HCT116 (cell line): ENCODE measurements at regions not wholly inside any gene's neighbourhood (a gene's known extent, or its start where the extent isn't known, plus 50 kb on each side); places are given as distances from the start of the nearest gene placed in this dataset.

ENCODE experiments used
- ATAC-seq: fragments of 200-7000 bp; cut with Tn5 transposase; 2 replicates; pipeline ENCODE4 v1.9.1; 2020; ENCODE audit warnings: mild to moderate bottlenecking, moderate library complexity
- BruUV-seq: library from RNA; stranded (reverse); fragments of 400-500 nt; replicated peaks from 2 replicates; lab custom pipeline; 2021; lab: Mats Ljungman, UMichigan
- CTCF ChIA-PET: fragments of 300-600 bp; sonication (Branson Sonifier 250); formaldehyde crosslinking; loops from one replicate; lab custom pipeline; 2021; ENCODE audit warnings: antibody characterized with exemption; lab: Charles Lee
- POLR2A ChIA-PET: fragments of 300-600, 350-600 bp; sonication (Branson Sonifier 250); formaldehyde crosslinking; loops from one replicate; lab custom pipeline; 2021; ENCODE audit warnings: antibody characterized with exemption; lab: Charles Lee
- RAD21 ChIA-PET, 2 experiments: fragments of 300-600 bp; sonication (Branson Sonifier 250); formaldehyde crosslinking; loops; one replicate each; lab custom pipeline; 2023; ENCODE audit warnings: low total read pairs in 2 of 2; ENCODE audit not compliant: uncharacterized antibody in 2 of 2, unreplicated experiment in 2 of 2, low non-redundant PET in 1 of 2; lab: Charles Lee
- DNase-seq: peaks from one replicate; pipeline ENCODE4 v3.0.0-alpha.2; 2010; ENCODE audit warnings: low read depth, low spot score
- H2AFZ ChIP-seq: fragments of 200-600 bp; shearing (Covaris generic), sonication (generic); 2 replicates; pipeline ENCODE4 v1.6.1; 2017; ENCODE audit warnings: low read depth, mixed run types, mixed read lengths, antibody characterized with exemption, low read length; ENCODE audit not compliant: poor library complexity, severe bottlenecking
- H3K27ac ChIP-seq: 2 replicates; pipeline ENCODE4 v1.5.1; 2012; ENCODE audit warnings: low read depth, low read length
- H3K27me3 ChIP-seq: fragments of 200-600 bp; sonication (generic); 2 replicates; pipeline ENCODE4 v1.6.1; 2016; ENCODE audit warnings: mixed run types, low read length, mixed read lengths; ENCODE audit not compliant: insufficient read depth
- H3K36me3 ChIP-seq, 2 experiments: fragments of 200-500 bp in 1 of 2; fragments of 200-600 bp in 1 of 2; sonication (Bioruptor generic) in 1 of 2; sonication (generic) in 1 of 2; 2 replicates each; pipeline versions ENCODE4 v1.5.1 to v1.6.1; 2014 to 2016; ENCODE audit warnings: low read length in 2 of 2, inconsistent platforms in 1 of 2, mixed read lengths in 1 of 2, mixed run types in 1 of 2; ENCODE audit not compliant: insufficient read depth in 2 of 2, control insufficient read depth in 1 of 2
- H3K4me1 ChIP-seq, 2 experiments: fragments of 200-600 bp in 1 of 2; sonication (generic) in 1 of 2; 2 replicates each; pipeline versions ENCODE4 v1.5.1 to v1.6.1; 2012 to 2017; ENCODE audit warnings: low read length in 2 of 2, inconsistent platforms in 1 of 2, mild to moderate bottlenecking in 1 of 2, mixed read lengths in 1 of 2, mixed run types in 1 of 2, moderate library complexity in 1 of 2; ENCODE audit not compliant: insufficient read depth in 2 of 2, control insufficient read depth in 1 of 2
- H3K4me2 ChIP-seq: fragments of 200-600 bp; sonication (generic); 2 replicates; pipeline ENCODE4 v1.6.1; 2017; ENCODE audit warnings: mixed run types, low read length, mixed read lengths
- H3K4me3 ChIP-seq, 2 experiments: fragments of 200-600 bp in 1 of 2; sonication (generic) in 1 of 2; replicated peaks in 1 of 2; 2 replicates each; pipeline ENCODE4 v1.5.1; 2011 to 2016; ENCODE audit warnings: low read length in 2 of 2, control low read depth in 1 of 2, low read depth in 1 of 2, mild to moderate bottlenecking in 1 of 2, mixed read lengths in 1 of 2, mixed run types in 1 of 2
- H3K79me2 ChIP-seq: fragments of 200-600 bp; sonication (generic); 2 replicates; pipeline ENCODE4 v1.6.1; 2017; ENCODE audit warnings: mild to moderate bottlenecking, mixed run types, low read length, moderate library complexity, mixed read lengths; ENCODE audit not compliant: insufficient read depth
- H3K9ac ChIP-seq: fragments of 200-600 bp; sonication (generic); 2 replicates; pipeline ENCODE4 v1.6.1; 2016; ENCODE audit warnings: low read length, mixed read lengths
- H3K9me2 ChIP-seq: fragments of 200-600 bp; sonication (generic), shearing (Covaris generic); 2 replicates; pipeline ENCODE4 v1.6.1; 2017; ENCODE audit warnings: mixed run types, mild to moderate bottlenecking, moderate library complexity; ENCODE audit not compliant: insufficient read depth
- H3K9me3 ChIP-seq, 2 experiments: fragments of 200-500 bp in 1 of 2; fragments of 200-600 bp in 1 of 2; sonication (Bioruptor generic) in 1 of 2; sonication (generic) in 1 of 2; 2 replicates each; pipeline ENCODE4 v1.6.1; 2014 to 2017; ENCODE audit warnings: low read length in 2 of 2, mixed read lengths in 2 of 2, inconsistent platforms in 1 of 2, low read depth in 1 of 2, mild to moderate bottlenecking in 1 of 2, mixed run types in 1 of 2, moderate library complexity in 1 of 2; ENCODE audit not compliant: control insufficient read depth in 1 of 2, insufficient read depth in 1 of 2
- H4K20me1 ChIP-seq: fragments of 200-600 bp; sonication (generic), shearing (Covaris generic); 2 replicates; pipeline ENCODE4 v1.6.1; 2017; ENCODE audit warnings: mixed run types, mild to moderate bottlenecking, moderate library complexity; ENCODE audit not compliant: insufficient read depth
- CBX3 ChIP-seq: IDR thresholded peaks from 2 replicates; pipeline ENCODE4 v1.6.1; 2012; ENCODE audit warnings: low read depth
- CEBPB ChIP-seq: IDR thresholded peaks from 2 replicates; pipeline ENCODE4 v1.6.1; 2012; ENCODE audit warnings: low read depth
- ELF1 ChIP-seq: IDR thresholded peaks from 2 replicates; pipeline ENCODE4 v1.6.1; 2012; ENCODE audit warnings: low read depth, borderline replicate concordance
- EZH2phosphoT487 ChIP-seq: fragments of 200-600 bp; IDR thresholded peaks from 2 replicates; pipeline ENCODE4 v1.6.1; 2018; ENCODE audit warnings: antibody characterized with exemption, borderline replicate concordance
- JUND ChIP-seq: IDR thresholded peaks from 2 replicates; pipeline ENCODE4 v1.6.1; 2012
- POLR2A ChIP-seq: IDR thresholded peaks from 2 replicates; pipeline ENCODE4 v1.7.0; 2011; ENCODE audit warnings: borderline replicate concordance; ENCODE audit not compliant: insufficient read depth, insufficient read length; ENCODE audit errors: extremely low read depth
- POLR2AphosphoS5 ChIP-seq: IDR thresholded peaks from 2 replicates; pipeline ENCODE4 v1.6.1; 2011; ENCODE audit warnings: mild to moderate bottlenecking, low read depth, low read length, moderate library complexity
- SIN3A ChIP-seq: IDR thresholded peaks from 2 replicates; pipeline ENCODE4 v1.6.1; 2012; ENCODE audit warnings: low read depth
- SP1 ChIP-seq: IDR thresholded peaks from 2 replicates; pipeline ENCODE4 v1.6.1; 2012; ENCODE audit warnings: low read depth
- SRF ChIP-seq: IDR thresholded peaks from 2 replicates; pipeline ENCODE4 v1.6.1; 2012; ENCODE audit warnings: low read depth
- TCF7L2 ChIP-seq: IDR thresholded peaks from 2 replicates; pipeline ENCODE4 v1.7.0; 2011; ENCODE audit warnings: borderline replicate concordance, inconsistent platforms; ENCODE audit not compliant: insufficient read depth, insufficient read length; ENCODE audit errors: extremely low read depth
- ZFX ChIP-seq: fragments of 450-650 bp; IDR thresholded peaks from 2 replicates; pipeline ENCODE4 v1.6.1; 2017
- intact Hi-C: fragments of 100-400 bp; cut with micrococcal nuclease; formaldehyde crosslinking; loops from 2 replicates; pipeline ENCODE4 v1.10.0; 2022
- TF ChIP-seq, protein P1 (sequence below): IDR thresholded peaks from 2 replicates; pipeline ENCODE4 v1.6.1; 2011; ENCODE audit warnings: mild to moderate bottlenecking, low read length, moderate library complexity; ENCODE audit not compliant: insufficient replicate concordance; ENCODE audit errors: extremely low read depth

DNA sequence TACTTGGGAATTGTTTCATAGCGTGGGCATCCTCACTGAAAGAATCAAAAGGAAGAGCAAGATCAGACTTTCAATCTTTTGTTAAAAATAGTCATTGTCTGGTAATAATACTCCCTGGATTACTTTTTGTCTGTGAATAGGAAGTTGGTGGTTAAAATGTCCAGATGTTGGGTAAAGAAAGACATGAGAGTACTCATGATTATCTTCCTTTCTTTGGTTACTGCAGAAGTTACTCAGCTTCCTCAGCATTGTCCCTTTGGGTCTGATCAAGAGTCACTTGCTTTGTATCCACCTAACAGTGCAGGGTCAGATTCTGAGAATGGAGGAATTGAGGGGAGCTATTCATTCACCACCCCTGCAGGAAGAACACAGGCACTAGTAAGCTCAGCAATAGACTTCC, 54.6 kb downstream of the RIN2 start:
- Histone ChIP-seq H3K27ac (no peak overlapping the region), H3K9ac (no peak overlapping the region), H4K20me1 (no peaks in the 10 kb centered on the region), H3K4me2 (no peak overlapping the region), H3K9me3 (no peaks in the 10 kb centered on the region), H3K36me3 (no peaks in the 10 kb centered on the region), H3K27me3 (no peaks in the 10 kb centered on the region), H3K4me1 (peaks cover 8 to 16% of the 10 kb centered on the region in 2 experiments), H3K9me2 (no peaks in the 10 kb centered on the region), H3K79me2 (no peaks in the 10 kb centered on the region), H3K4me3 (no peak overlapping the region), H2AFZ (no peak overlapping the region)
- no TSS peak for BruUV-seq
- intact Hi-C loops, result no loop called here
- ChIA-PET CTCF (no interaction called here), POLR2A (no interaction called here), RAD21 (no interaction called here)
- TF ChIP-seq TCF7L2 (no peak), SRF (no peak), POLR2A (no peak), CBX3 (no peak), SIN3A (no peak), ZFX (no peak), CEBPB (no peak), POLR2AphosphoS5 (no peak)
- no peak for DNase-seq
- no peak for ATAC-seq

DNA sequence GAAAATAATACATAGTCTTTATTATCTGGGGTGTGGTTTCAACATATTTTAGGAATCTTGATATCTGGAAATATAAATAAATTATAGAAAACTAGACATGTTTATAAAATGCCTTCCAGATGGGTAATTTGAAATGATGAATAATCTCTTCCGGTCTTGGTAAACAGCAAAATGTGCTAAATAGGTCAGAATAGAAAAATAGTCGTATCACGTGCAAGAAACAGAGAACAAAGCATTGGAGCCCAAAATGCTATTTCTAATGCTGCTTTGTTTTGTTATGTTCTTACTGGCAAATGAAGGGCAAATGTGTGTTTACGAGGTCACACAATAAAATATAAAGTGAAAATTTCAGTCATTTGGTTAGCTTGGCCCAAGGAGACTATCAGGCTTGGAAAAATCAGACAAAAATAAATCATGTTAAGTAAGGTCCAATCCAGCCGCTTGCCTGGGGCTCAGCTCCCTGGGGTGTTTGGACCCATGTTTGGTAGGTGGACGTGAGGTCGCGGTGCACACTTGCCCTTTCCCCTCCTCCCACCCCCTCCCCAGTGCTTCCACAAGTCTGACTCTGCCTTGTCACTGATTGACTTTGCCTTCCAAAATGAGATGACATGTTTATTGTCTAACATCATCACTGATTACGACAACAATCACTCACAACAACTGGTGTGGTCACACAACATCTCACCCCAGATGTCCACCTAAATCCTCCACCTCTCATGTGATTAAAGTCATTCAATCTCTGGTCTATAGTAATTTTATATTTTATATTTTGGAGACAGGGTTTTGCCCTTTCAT, 56.0 kb downstream of the RIN2 start:
- H3K4me3 ChIP-seq, result no peak overlapping the region
- ChIA-PET RAD21 (no interaction called here), POLR2A (no interaction called here), CTCF (interaction anchor here (1.2 kb wide), 1 partner anchor 14 kb away, joined by 4 read pairs; no protein-coding TSS in a partner anchor)
- no peaks in the 10 kb centered on the region for H4K20me1 ChIP-seq
- no peaks in the 10 kb centered on the region; a peak in 1 of 4 replicates for H3K9me3 ChIP-seq
- TF ChIP-seq, protein P1, sequence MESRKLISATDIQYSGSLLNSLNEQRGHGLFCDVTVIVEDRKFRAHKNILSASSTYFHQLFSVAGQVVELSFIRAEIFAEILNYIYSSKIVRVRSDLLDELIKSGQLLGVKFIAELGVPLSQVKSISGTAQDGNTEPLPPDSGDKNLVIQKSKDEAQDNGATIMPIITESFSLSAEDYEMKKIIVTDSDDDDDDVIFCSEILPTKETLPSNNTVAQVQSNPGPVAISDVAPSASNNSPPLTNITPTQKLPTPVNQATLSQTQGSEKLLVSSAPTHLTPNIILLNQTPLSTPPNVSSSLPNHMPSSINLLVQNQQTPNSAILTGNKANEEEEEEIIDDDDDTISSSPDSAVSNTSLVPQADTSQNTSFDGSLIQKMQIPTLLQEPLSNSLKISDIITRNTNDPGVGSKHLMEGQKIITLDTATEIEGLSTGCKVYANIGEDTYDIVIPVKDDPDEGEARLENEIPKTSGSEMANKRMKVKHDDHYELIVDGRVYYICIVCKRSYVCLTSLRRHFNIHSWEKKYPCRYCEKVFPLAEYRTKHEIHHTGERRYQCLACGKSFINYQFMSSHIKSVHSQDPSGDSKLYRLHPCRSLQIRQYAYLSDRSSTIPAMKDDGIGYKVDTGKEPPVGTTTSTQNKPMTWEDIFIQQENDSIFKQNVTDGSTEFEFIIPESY, result no peak
- no peak for TF ChIP-seq SP1
- no peak for TF ChIP-seq JUND
- TF ChIP-seq ELF1, result no peak
- TF ChIP-seq EZH2phosphoT487, result no peak
- ATAC-seq (no peak), DNase-seq (no peak)
- peaks cover 8 to 16% of the 10 kb centered on the region in 2 experiments for H3K4me1 ChIP-seq
- no peaks in the 10 kb centered on the region; a peak in 1 of 4 replicates for H3K36me3 ChIP-seq
- H3K79me2 ChIP-seq, result no peaks in the 10 kb centered on the region
- intact Hi-C loops, result no loop called here
- no TSS peak for BruUV-seq
- no peaks in the 10 kb centered on the region for H3K27me3 ChIP-seq
- H3K27ac ChIP-seq, result no peak overlapping the region
- no peaks in the 10 kb centered on the region for H3K9me2 ChIP-seq
- H3K4me2 ChIP-seq, result no peak overlapping the region
- H3K9ac ChIP-seq, result no peak overlapping the region
- no peak overlapping the region for H2AFZ ChIP-seq
